ENCODE measurements at regions not wholly inside any gene's neighbourhood (a gene's known extent, or its start where the extent isn't known, plus 50 kb on each side); places are given as distances from the start of the nearest gene placed in this dataset.

GRCh38 chr1:87194271-87194774 lies 134.4 kb upstream of the LMO4 start:
- TF ChIP-seq CEBPB (IDR thresholded peaks at IDR 0.05; ENCODE audit: low read depth, low read length): no peak
- TF ChIP-seq CTCF (conservative IDR thresholded peaks at IDR 0.05; ENCODE audit: low read depth, low read length): no peak
- no peak for TF ChIP-seq USF2 (IDR thresholded peaks at IDR 0.05; ENCODE audit: low read depth, low read length)
- TF ChIP-seq RAD21 (IDR thresholded peaks at IDR 0.05; ENCODE audit: low read length): no peak
- no peak for TF ChIP-seq POLR2A (IDR thresholded peaks at IDR 0.05; ENCODE audit: low read depth, low read length)
- no peak for TF ChIP-seq SMC3 (IDR thresholded peaks at IDR 0.05; ENCODE audit: low read depth, low read length)
- TF ChIP-seq RCOR1 (IDR thresholded peaks at IDR 0.05; ENCODE audit: insufficient replicate concordance, low read length): no peak

All from IMR-90 (cell line).